HG02973 (cell line): ENCODE measurements at regions not wholly inside any gene's neighbourhood (a gene's known extent, or its start where the extent isn't known, plus 50 kb on each side); places are given as distances from the start of the nearest gene placed in this dataset.
"Not testable (repeated sequence)": the region's sequence is repeated elsewhere in the genome, so short reads cannot be mapped to it uniquely, and the experiment has no call there.

Experiments used
- ATAC-seq: cut with Tn5 transposase; IDR thresholded peaks from one replicate; pipeline ENCODE4 v1.9.1; 2021; ENCODE audit warnings: moderate library complexity; ENCODE audit not compliant: unreplicated experiment

- no peak for ATAC-seq
These were observed 195.9 kb upstream of the DDX18 start for GRCh38 chr2:117618607-117619006.

DNA sequence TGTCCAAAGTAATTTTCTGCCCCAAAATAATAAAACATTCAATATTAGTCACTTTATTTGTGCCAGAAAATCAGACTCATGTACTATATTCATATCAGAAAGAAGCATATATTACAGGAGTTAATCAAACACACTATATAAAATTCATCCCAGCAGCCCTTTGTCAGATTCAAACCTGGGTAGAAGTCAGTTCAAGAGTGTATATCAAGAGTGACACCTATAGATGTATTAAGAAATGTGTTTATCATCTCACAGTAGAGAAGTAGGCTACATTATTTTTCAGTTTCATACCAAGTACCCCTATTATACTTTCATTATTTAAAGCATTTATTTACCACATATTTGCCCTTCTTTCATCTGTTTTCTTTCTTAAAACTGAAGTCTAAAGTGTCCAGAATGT lies 193.2 kb upstream of the DDX18 start:
- ATAC-seq: no peak

GRCh38 chr2:117623175-117623574 lies 191.3 kb upstream of the DDX18 start:
- not testable (repeated sequence) for ATAC-seq

- ATAC-seq: no peak
These were observed 183.1 kb upstream of the DDX18 start for GRCh38 chr2:117631152-117631945.

GRCh38 chr2:117635481-117635880 lies 179.0 kb upstream of the DDX18 start:
- ATAC-seq: no peak

GRCh38 chr2:117639401-117639800 lies 175.1 kb upstream of the DDX18 start:
- no peak for ATAC-seq

DNA sequence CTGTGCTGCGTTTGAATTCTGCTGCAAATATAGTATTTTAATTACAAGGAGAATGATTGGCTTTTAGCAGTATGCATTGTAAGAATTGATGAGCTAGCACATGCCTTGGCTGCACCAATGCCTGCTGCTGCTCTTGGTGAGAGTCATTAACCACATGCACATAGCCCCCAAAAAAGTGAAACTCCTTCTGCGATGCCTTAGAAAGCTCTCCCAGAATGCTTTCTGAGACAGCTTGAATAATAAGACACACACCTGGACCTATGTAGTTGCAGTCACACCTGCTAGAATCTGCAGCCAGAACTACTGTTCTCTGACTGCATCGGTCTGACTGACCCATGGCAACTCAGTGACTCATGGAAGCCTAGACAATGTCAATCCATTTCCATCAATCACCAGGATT lies 170.1 kb upstream of the DDX18 start:
- no peak for ATAC-seq

DNA sequence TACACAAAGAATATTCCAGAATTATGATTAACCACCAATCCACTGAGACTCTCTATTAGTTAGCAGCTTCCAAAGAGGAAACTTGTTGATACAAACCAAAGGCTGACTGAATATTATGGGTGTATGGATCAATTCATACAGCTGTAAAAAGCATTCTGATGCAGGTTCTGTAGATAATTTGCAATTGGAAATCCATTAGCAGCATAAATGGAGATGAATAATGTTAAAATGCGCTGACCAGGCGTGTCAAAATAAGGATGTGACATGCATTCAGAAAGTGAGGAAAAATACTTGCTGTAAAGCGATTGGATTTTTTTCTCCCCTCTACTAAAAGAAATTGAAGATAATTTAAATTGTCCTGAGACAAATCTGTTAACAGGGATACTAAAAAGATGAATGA lies 169.0 kb upstream of the DDX18 start:
- ATAC-seq: no peak

DNA sequence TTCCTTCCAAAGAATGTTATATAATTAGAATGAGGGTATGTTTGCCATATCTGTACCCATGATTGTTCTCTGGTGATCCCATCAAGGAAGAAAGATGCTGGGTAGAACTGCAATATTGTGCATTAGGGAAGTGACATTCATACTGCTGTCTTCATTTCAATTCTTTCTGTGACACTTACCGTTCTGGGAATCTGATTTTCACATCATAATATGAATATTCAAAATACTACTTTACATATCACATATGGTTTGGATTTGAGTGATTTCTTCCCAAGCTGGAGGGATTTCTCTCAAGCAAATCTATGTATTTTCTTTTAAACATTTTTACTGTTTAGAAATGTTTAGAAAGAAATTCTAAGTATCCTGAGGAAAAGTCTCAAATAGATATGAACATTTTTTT lies 168.4 kb upstream of the DDX18 start:
- no peak for ATAC-seq

DNA sequence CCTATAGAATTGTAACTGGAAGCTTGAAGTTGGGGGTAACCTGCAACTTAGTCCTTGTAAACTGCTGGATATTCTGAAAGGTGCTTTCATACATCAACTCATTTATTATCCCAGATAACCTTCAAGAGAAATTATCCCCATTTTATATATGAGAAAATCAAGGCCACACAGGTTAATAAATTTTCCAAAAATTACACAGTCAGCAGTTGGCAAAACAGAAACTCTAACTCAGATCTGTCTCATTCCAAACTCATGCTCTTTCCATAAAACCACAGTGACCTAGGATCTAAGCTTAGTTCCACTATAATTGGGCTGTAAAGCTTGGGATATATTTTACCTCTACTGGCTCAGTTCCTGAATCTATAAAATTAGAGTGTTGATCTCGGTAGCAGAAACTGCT lies 167.6 kb upstream of the DDX18 start:
- ATAC-seq: no peak

DNA sequence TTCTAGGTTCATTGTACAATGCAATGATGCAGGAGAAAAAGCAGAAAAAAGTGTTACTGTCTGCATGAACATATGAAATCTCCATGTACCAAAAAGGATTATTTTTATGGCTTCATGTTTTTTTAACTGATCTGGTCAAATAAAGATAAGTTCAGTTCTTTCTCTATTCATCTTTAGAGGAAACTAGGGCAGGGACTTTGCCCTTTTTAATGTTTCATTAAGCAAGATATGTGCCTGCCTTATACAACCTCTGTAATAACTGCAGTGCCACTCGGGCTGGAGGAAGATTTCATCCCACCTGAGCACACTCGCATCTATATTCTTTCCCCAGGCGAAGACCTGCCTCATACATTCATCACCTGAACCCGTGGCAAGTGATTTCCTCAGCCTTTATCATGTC lies 157.9 kb upstream of the DDX18 start:
- ATAC-seq: no peak

GRCh38 chr2:117661619-117662018 lies 152.9 kb upstream of the DDX18 start:
- no peak for ATAC-seq

GRCh38 chr2:117674172-117674571 lies 140.3 kb upstream of the DDX18 start:
- ATAC-seq: no peak

- ATAC-seq: no peak
These were observed 134.5 kb upstream of the DDX18 start for GRCh38 chr2:117679952-117680351.

GRCh38 chr2:117684919-117685318 lies 129.6 kb upstream of the DDX18 start:
- ATAC-seq: no peak

DNA sequence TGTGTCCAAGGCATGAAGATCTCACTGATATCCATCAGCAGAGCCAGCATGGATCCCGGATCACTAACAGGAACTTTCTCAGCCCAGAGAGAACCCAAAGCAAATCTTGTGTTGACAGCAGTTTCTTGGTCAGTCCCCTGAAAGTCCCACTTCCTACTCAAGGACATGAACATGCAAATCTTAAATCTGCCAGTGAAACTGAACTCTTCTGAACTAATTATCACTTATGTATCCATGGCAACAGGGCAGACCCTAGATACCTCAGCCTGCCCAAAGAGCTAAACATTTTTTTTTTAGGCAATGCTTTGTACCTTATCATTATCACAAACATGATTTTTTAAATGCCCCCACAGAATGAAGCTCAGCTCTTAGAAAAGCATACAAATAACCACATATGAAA lies 127.8 kb upstream of the DDX18 start:
- peak; percentile 96 for ATAC-seq

- no peak for ATAC-seq
These were observed 122.9 kb upstream of the DDX18 start for GRCh38 chr2:117691595-117691994.

- ATAC-seq: no peak
These were observed 122.3 kb upstream of the DDX18 start for GRCh38 chr2:117692001-117692763.

DNA sequence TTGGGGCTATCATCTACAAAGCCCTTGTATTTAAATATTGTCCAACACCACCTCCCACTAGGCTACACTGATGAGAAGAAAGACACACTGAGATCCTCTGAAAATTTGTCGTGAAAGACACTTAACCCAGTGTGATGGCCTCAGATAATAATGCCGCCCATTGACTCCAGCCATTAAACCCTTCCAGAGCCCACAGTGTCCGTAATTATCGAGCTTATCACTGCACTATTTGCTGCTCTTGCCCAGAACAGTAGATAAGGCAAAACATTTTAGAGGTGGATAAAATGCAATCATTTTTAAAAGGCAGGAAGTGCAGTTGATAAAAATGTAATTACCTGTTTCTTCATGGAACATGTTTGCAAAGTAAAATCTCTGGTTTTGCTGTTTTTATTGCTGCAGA lies 121.3 kb upstream of the DDX18 start:
- no peak for ATAC-seq

GRCh38 chr2:117693651-117694050 lies 120.8 kb upstream of the DDX18 start:
- no peak for ATAC-seq

DNA sequence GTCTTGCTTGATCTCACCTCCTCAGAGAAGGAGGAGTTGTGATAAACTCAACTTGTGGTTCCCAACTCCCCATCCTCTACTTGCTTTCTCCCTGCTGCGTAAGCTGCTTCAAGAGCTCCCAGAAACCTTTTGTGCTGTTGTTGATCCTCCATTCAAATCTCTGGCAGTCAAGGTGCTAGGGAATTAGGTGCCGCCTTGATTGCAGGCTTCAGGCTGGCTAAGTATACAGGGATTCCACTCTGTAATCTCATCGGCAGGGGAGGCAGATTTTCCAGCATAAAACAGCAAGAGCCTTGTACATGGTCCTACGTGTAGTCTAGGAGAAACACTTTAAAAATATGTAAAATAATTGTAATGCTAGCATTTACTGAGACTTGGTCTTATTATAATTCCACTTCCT lies 116.2 kb upstream of the DDX18 start:
- ATAC-seq: no peak

DNA sequence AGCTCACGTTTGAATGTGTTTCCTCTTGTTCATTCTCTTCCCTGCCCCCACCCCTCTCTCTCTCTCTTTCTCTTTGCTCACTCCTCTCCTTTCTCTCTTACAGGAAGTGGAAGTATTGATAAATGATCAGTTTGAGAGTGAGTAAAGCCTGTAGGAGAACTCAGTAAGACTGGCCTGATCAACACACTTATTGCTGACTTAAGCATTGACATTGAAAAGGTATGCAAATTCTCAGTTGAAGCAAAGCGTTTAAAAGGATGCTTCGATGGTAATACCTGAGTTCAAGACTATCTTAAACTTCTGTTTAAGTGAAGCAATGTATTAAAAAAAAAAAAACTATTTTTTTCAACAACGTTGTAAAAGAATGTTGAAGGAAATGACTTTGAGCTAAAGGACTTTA lies 115.7 kb upstream of the DDX18 start:
- no peak for ATAC-seq
